HG03196 (cell line): ENCODE measurements at regions not wholly inside any gene's neighbourhood (a gene's known extent, or its start where the extent isn't known, plus 50 kb on each side); places are given as distances from the start of the nearest gene placed in this dataset.
A peak's percentile ranks its signal among the peaks of the same experiment; 100 is the strongest.

Source experiments
- ATAC-seq: cut with Tn5 transposase; IDR thresholded peaks from one replicate; pipeline ENCODE4 v1.9.1; 2021; ENCODE audit not compliant: unreplicated experiment

- no peak for ATAC-seq
Measured at GRCh38 chr12:67116134-67116533, 153.0 kb upstream of the CAND1 start.

- ATAC-seq: no peak
Measured at GRCh38 chr12:67122584-67122983, 146.6 kb upstream of the CAND1 start.

- no peak for ATAC-seq
Measured at GRCh38 chr12:67137256-67137655, 131.9 kb upstream of the CAND1 start.

DNA sequence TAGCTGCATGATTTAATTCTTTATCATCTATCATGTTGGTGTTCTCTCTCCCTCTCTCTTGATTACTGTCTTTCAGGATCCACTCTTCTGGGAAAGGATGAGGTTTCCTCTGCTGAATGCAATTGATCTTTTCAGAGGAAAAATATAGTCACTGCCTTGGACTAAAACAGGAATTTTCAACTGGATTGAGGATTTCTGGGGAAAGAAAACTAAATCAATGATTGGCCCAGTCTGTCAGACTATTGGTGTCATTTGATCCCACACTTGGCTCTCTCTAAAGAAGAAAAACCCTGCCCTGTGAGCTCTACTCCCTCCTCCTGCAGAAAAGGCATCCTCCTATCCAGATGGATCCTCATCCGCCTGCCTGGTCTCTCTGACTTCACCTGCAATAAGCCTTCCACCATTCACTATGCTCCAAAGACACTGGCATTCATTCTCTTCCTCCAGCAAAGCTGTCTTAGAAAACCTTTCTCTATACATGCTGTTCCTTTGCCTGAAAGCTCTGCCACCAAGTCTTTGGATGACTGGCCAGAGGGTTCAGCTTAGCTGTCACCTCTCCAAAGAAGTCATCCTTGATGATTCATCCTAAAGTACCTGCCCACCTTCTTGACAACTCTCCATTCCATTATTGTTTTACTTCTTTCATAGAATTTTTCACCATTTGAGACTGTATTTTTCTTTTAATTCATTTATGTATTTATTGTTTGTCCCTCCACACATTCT lies 127.7 kb upstream of the CAND1 start:
- no peak for ATAC-seq

DNA sequence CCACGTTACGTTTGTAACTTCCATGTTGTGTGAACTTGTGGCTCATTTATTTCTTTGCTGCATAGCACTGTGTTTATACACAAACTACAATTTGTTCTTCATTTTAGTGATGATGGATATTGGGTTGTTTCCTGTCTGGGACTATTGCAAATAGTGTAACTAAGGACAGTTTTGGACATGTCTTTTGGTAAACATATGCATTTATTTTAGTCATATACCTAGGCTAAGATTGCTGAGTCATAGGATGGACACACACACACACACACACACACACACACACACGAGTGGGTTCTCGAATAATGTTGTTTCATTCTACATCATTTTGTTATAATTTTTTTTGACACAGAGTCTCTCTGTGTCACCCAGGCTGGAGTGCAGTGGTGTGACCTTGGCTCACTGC lies 123.5 kb upstream of the CAND1 start:
- ATAC-seq: no peak

- no peak for ATAC-seq
Measured at GRCh38 chr12:67147030-67147429, 122.1 kb upstream of the CAND1 start.

- ATAC-seq: no peak
Measured at GRCh38 chr12:67147447-67147846, 121.7 kb upstream of the CAND1 start.

DNA sequence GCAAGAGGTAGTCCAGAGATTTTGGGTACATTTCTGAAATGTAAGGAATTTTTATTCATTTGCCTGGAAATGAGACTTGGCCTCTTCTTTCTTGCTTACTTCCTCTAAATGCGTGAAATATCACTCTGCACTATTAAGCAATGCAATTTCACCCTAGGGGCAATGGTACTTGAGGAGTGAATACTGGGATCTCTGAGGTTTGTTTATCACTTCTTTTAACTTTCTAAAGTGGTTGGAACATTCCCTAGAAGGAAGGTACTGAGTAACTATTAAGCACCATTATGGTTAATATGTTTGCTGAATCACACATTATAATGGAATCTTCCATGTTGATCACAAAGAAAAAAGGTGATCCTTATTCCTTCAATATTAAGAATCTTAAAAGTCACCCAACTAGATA lies 120.9 kb upstream of the CAND1 start:
- no peak for ATAC-seq

DNA sequence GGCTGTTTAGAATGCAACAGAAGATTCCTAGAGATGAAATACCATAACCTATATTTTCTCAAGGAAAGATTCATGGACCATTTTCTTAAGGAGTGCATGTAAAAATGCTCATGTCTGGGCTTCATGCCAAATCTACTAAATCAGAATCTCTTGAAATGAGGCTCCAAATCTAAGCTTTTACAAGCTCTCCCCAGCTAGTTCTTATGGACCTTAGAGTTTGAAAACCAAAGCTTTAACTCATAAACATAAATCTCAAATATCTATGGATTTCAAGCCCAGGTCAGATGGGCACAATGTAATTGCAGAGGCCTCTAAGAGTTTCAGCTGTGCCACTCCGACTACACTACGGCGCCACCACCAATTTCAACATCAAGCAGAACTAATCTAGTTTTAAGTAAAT lies 117.3 kb upstream of the CAND1 start:
- ATAC-seq: no peak

- ATAC-seq: no peak
Measured at GRCh38 chr12:67152451-67152850, 116.7 kb upstream of the CAND1 start.

DNA sequence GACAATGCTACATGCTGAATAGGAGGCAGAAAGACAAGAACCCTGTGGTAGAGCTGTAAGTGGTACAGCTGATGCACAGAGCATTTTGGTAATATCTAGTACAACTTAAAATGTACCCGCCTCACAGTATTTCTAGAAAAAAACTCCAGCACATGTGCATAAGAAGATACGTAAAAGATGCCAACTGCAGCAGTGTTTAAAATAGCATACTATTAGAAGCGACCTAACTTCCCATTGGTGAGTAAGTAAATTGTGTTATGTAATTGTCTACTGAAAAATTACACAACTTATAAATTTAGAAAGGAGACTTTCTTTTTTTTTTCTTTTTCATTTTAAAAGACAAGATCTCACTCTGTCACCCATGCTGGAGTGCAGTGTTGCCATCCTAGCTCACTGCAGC lies 114.3 kb upstream of the CAND1 start:
- ATAC-seq: no peak

- no peak for ATAC-seq
Measured at GRCh38 chr12:67155863-67156262, 113.3 kb upstream of the CAND1 start.

DNA sequence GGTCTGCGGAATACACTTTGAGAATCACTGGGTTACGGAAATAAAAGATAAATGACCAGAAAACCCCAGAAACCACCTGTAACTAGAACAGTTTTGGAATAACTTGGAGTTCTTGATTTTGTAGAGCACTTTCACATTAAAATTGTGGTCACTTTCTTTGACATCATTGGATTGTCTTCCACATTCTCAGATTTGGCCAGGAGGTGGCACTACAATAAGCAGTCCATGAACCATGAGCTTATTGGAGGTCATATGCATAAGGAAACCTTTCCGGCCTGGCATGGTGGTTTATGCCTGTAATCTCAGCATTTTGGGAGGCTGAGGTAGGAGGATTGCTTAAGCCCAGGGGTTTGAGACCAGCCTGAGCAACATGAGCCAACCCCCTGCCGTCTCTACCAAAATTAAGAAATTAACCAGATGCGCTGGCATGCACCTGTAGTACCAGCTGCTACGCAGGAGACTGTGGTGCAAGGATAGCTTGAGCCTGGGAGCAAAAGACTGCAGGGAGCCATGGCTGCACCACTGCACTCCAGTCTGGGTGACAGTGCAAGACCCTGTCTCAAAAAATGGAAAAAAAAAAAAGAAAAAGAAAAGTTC lies 107.7 kb upstream of the CAND1 start:
- peak; percentile 74 for ATAC-seq

DNA sequence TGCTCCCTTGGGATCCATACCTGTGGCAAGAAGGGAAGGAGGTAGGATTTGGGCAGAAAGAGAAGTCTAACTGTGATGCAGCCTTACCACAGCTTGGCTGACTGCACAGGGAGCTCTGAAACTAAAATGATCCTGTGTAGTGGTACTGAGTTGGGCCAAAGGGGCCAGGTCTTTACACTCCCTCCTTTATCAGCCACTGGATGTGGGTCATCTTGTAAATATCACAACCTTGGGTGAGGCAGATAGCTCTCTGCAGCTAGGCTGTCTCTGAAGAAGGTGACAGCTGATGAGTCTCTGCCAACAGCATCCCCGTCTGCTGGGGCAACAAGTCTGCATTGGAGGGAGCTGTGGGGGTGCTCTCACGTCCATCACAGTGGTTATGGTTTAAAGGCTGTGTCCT lies 95.9 kb upstream of the CAND1 start:
- no peak for ATAC-seq

- no peak for ATAC-seq
Measured at GRCh38 chr12:67182551-67182950, 86.6 kb upstream of the CAND1 start.

DNA sequence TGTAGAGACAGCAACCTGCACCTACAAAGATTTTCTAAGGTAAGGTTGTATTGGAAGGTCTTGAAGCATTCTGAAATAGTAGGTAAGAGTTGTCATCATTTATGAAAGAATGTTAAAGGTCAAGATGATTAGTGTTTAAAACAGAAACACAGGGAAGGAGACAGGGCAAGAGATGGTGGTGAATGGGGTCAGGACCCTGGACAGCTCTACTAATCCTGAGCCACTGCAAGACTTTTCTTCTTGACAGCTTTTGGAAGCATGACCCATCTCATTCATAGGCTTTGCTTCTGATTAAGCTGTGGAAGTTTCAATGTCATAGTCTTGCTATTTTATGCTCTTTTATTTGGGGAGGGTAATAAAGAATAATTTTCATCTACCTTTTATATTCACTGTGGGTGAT lies 75.5 kb upstream of the CAND1 start:
- no peak for ATAC-seq

DNA sequence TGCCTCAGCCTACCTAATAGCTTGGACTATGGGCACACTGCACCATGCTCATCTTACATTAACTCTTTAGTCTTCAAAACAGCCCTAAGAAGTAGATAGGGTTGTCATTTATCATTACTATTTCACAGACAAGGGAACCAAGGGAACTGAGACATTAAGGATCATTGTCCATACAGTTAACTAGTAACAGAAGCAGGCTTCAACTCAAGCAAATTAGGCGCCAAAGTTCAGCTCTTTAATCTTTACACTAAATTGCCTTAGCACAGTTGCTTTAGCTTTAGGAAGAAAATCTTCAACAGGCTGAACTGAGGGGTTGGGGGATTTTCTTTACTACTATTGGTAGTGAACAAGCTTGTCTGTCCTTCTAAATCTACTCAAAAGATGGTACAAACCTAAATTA lies 68.8 kb upstream of the CAND1 start:
- no peak for ATAC-seq

- no peak for ATAC-seq
Measured at GRCh38 chr12:67202011-67202677, 67.0 kb upstream of the CAND1 start.

GRCh38 chr12:67202678-67203012 lies 66.5 kb upstream of the CAND1 start:
- no peak for ATAC-seq

DNA sequence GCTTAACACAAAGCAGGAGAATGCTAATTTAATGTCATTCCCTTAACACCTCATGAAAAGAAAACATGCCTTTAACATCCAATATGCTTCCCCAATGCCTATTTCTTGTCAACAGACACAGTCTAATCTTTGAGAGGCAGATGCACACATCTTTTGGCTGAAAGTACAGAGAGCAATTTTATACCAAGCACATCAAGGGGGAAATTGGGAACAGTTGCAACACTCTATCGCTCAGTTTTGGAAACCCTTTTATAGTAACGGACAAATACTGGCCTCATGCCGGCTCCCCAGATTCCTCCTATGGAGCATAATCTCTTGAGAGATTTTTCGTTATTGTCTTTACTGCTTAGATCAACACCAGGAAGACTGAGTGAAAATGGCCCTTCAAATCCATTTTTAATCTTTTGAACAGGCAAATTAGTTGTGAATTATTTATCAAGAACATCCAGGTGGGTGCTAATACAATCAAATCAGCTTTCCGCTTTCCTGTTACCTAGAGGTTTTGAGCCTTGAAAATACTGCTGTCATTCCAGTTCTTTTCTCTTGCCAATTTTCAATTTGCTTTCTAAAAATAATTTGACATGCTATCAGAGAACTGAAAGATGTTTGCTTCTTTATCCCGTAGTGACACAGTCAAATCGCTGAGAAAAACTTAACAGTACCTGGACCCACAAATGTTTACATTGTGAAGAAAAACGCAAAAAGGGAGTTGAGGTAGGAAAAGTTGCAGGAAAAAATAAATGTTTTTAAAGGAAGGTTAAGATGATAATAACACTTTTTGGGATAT lies 60.7 kb upstream of the CAND1 start:
- no peak for ATAC-seq

DNA sequence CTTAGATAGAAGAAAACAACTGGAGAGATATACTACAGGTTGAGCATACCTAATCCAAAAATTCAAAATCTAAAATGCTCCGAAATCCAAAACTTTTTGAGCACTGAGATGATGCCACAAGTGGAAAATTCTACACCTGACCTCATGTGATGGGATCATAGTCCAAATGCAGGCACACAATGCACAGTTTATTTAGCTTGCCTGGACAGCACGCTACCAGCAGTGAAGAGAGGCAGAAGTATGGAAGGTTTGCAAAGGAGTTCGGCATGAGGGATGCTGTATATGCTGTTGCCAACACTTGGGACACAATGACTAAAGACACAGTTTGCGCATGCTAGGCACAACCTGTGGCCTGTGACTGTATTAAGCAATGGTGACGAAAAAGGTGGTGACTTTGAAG lies 58.1 kb upstream of the CAND1 start:
- no peak for ATAC-seq

DNA sequence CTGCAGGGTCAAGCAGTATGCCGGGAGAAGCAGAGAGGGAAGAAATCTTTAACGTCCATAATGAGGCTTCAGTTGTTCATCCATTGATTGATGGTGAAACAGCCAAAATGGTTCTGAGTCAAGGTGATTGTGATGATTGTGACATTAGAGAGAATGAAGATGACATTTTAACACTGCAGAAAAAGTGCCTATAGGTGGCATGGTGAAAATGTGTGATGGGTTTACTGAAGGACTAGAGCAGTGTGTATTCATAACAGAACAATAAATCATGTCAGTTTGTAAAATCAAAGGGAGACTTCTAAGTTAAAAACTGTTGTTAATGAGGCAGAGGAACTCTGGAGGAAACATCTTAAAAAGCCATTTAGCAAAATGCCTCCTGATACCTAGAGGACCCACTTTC lies 57.7 kb upstream of the CAND1 start:
- ATAC-seq: no peak
